VCaP (cell line): ENCODE measurements at regions not wholly inside any gene's neighbourhood (a gene's known extent, or its start where the extent isn't known, plus 50 kb on each side); places are given as distances from the start of the nearest gene placed in this dataset.

ENCODE experiments used
- H3K27ac ChIP-seq: fragments of 450-650 bp; 2 replicates; pipeline ENCODE4 v1.5.1; 2017
- TF ChIP-seq, protein P1 (sequence below): fragments of 450-650 bp; conservative IDR thresholded peaks from 2 replicates; pipeline ENCODE4 v1.5.1; 2017; ENCODE audit warnings: mild to moderate bottlenecking, moderate library complexity

GRCh38 chr14:104342435-104343293 lies 204.3 kb downstream of the KIF26A start:
- TF ChIP-seq, protein P1, sequence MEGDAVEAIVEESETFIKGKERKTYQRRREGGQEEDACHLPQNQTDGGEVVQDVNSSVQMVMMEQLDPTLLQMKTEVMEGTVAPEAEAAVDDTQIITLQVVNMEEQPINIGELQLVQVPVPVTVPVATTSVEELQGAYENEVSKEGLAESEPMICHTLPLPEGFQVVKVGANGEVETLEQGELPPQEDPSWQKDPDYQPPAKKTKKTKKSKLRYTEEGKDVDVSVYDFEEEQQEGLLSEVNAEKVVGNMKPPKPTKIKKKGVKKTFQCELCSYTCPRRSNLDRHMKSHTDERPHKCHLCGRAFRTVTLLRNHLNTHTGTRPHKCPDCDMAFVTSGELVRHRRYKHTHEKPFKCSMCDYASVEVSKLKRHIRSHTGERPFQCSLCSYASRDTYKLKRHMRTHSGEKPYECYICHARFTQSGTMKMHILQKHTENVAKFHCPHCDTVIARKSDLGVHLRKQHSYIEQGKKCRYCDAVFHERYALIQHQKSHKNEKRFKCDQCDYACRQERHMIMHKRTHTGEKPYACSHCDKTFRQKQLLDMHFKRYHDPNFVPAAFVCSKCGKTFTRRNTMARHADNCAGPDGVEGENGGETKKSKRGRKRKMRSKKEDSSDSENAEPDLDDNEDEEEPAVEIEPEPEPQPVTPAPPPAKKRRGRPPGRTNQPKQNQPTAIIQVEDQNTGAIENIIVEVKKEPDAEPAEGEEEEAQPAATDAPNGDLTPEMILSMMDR = no peak

GRCh38 chr14:104343294-104343625 lies 204.9 kb downstream of the KIF26A start:
- TF ChIP-seq, protein P1 = no peak
- H3K27ac ChIP-seq = peak overlapping the region; percentile 83; the same call in 1 of the 2 replicates

More at GRCh38 chr14:104342435-104343293, 204.3 kb downstream of the KIF26A start:
- peak overlapping the region; percentile 83 for H3K27ac ChIP-seq

DNA sequence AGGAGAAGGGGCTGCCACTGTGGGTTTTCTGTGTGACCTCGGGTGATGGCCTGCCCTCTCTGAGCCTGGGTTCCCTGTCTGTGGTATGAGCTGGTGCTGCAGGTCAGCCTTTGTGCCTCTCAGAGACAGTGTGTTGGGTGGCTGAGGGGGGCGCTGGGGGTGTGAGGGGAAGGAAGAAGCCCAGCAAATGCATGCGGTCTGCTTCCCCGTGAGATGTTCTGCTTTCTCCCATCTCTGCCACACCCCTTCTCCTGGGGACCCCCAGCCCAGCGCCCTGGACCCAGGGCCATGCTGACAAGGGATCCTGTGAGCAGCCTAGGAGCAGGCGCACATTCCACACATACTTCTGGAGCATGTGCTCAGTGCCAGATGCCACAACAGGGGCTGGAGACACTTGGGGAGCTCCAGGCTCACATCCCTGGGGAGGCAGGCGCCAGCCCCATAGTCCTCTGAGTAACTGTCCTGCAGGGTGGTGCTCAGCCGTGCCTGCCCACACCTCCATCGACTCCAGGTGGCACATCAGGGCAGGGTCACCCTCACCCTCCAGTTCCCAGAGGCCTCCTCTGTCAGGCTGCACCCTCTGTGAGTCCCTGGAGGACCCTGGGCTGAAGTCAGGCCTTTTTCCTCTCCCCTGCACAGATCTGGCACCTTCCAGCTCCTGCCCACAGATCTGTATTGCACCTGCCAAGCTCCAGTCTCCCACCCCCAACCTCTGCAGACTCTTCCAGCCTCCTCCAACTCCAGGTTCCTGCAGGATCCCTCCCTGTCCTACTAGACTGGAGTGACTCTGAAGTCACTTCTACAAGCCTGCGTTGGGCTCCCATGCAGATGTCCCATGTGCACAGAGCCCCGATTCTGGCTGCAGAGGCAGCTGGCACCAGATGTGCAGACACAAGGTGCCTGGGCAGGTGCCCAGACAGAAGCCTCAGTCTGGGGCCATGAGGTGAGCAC lies 205.6 kb downstream of the KIF26A start:
- TF ChIP-seq, protein P1 = no peak

GRCh38 chr14:104344818-104345620 lies 206.6 kb downstream of the KIF26A start:
- TF ChIP-seq, protein P1 = no peak
- H3K27ac ChIP-seq = peak overlapping the region; percentile 83

More for the DNA sequence above, 205.6 kb downstream of the KIF26A start:
- peak overlapping the region; percentile 83 for H3K27ac ChIP-seq

DNA sequence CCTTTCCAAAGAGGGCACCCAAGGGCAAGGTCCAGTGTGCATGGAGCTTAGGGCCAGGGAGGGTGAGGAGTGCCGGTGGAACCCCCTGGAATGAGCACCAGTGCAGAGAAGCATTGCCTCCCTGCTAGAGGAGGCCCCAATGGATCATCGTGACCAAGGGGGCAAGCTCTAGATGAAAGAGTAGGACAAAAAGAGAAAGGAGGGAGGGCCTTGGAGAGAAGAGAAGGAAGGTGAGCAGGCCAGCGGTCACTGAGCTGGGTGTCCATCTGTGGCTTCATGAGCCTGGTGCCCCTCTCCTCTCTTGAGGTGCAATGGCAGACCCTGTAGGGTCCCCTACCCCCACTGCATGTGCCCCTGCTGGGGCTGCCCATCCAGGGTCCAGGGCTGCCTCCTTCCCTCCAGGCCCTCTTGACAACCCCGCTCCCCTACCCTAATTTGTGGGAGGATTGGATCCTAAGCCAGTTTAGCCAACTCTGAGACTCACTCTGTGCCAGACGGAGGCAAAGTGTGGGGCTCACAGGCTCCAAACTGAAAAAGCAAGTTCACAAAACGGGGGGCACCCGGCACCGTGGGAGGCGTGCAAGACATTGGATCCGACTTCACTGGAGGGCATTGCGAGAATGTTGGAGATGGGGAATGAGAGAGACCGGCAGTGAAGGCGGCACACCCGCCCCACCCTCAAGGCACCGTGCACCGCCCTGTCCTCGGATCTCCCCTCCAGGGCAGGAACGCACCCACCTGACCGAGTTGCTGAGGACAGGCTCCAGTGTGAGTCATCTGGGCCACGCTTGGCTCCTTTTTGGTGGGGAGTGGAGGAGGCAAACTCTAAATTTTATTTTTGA lies 207.5 kb downstream of the KIF26A start:
- TF ChIP-seq, protein P1 = no peak
- H3K27ac ChIP-seq = peak overlapping the region; percentile 83

DNA sequence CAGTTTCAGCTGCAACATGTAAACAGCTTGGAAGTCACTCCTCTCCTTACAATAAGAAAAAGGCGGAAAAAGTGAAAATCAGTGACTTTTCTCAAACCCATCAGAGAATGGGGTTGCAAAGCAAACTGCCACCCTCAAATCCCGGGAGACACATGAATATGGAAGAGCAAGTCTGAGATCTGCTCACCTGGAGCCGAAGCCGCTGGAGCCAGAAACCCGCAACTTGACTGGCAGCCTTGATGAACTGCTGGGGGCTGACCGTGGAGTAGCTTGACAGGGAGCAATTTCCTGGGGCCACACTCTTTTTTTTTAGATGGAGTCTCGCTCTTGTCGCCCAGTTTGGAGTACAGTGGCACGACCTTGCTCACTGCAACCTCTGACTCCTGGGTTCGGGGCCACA lies 208.2 kb downstream of the KIF26A start:
- peak overlapping the region; percentile 83 for H3K27ac ChIP-seq
- TF ChIP-seq, protein P1 = no peak
